HFFc6 (cell line): ENCODE measurements at regions not wholly inside any gene's neighbourhood (a gene's known extent, or its start where the extent isn't known, plus 50 kb on each side); places are given as distances from the start of the nearest gene placed in this dataset.

Experiments used
- DNase-seq: peaks from one replicate; pipeline ENCODE4 v3.0.0-alpha.2; 2018
- H3K27ac Mint-ChIP-seq: 2 replicates; pipeline ENCODE4 v1.8.0; 2020; ENCODE audit warnings: mild to moderate bottlenecking, mixed read lengths
- H3K27me3 Mint-ChIP-seq: 2 replicates; pipeline ENCODE4 v1.8.0; 2021; ENCODE audit warnings: mild to moderate bottlenecking, moderate library complexity, mixed read lengths; ENCODE audit not compliant: insufficient read depth
- H3K36me3 Mint-ChIP-seq: 2 replicates; pipeline ENCODE4 v1.8.0; 2021; ENCODE audit warnings: low read depth, mixed read lengths
- H3K4me1 Mint-ChIP-seq: 2 replicates; pipeline ENCODE4 v1.8.0; 2020; ENCODE audit warnings: low read depth, mixed read lengths
- H3K4me3 Mint-ChIP-seq: 2 replicates; pipeline ENCODE4 v1.8.0; 2020; ENCODE audit warnings: mild to moderate bottlenecking, moderate library complexity, mixed read lengths
- H3K9me3 Mint-ChIP-seq: 2 replicates; pipeline ENCODE4 v1.8.0; 2020; ENCODE audit warnings: mild to moderate bottlenecking, mixed read lengths
- CTCF ChIP-seq: fragments of 200-600 bp; sonication (generic); IDR thresholded peaks from 2 replicates; pipeline ENCODE4 v1.5.0; 2021; ENCODE audit warnings: antibody characterized with exemption, mild to moderate bottlenecking

- Mint-ChIP-seq H3K4me1 (peaks cover 11% of the 10 kb centered on the region), H3K36me3 (no peaks in the 10 kb centered on the region), H3K9me3 (no peaks in the 10 kb centered on the region), H3K27me3 (no peaks in the 10 kb centered on the region), H3K4me3 (no peak overlapping the region), H3K27ac (no peak overlapping the region)
- DNase-seq: no peak
- TF ChIP-seq CTCF: no peak
Measured at GRCh38 chr12:67759829-67760228, 111.3 kb downstream of the DYRK2 start.

GRCh38 chr12:67760586-67761275, 112.2 kb downstream of the DYRK2 start:
- Mint-ChIP-seq H3K9me3 (no peaks in the 10 kb centered on the region), H3K4me3 (no peak overlapping the region), H3K4me1 (peaks cover 11% of the 10 kb centered on the region), H3K27ac (no peak overlapping the region), H3K36me3 (no peaks in the 10 kb centered on the region), H3K27me3 (no peaks in the 10 kb centered on the region)
- TF ChIP-seq CTCF: no peak
- no peak for DNase-seq

- H3K27ac Mint-ChIP-seq: no peak overlapping the region
- no peak for DNase-seq
- H3K4me1 Mint-ChIP-seq: peaks cover 11% of the 10 kb centered on the region
- no peak for TF ChIP-seq CTCF
- no peak overlapping the region for H3K4me3 Mint-ChIP-seq
- no peaks in the 10 kb centered on the region for H3K9me3 Mint-ChIP-seq
- no peaks in the 10 kb centered on the region for H3K36me3 Mint-ChIP-seq
- no peaks in the 10 kb centered on the region for H3K27me3 Mint-ChIP-seq
Measured at GRCh38 chr12:67761566-67761965, 113.0 kb downstream of the DYRK2 start.

GRCh38 chr12:67764055-67764454, 115.5 kb downstream of the DYRK2 start:
- no peak for DNase-seq
- H3K4me1 Mint-ChIP-seq: peaks cover 11% of the 10 kb centered on the region
- no peak for TF ChIP-seq CTCF
- no peaks in the 10 kb centered on the region for H3K9me3 Mint-ChIP-seq
- no peaks in the 10 kb centered on the region for H3K27me3 Mint-ChIP-seq
- no peak overlapping the region for H3K4me3 Mint-ChIP-seq
- H3K27ac Mint-ChIP-seq: no peak overlapping the region
- no peaks in the 10 kb centered on the region for H3K36me3 Mint-ChIP-seq

GRCh38 chr12:67764946-67765619, 116.5 kb downstream of the DYRK2 start:
- DNase-seq: no peak
- H3K36me3 Mint-ChIP-seq: no peaks in the 10 kb centered on the region
- H3K4me1 Mint-ChIP-seq: peaks cover 8% of the 10 kb centered on the region
- TF ChIP-seq CTCF: no peak
- H3K4me3 Mint-ChIP-seq: no peak overlapping the region
- no peak overlapping the region for H3K27ac Mint-ChIP-seq
- H3K9me3 Mint-ChIP-seq: no peaks in the 10 kb centered on the region
- no peaks in the 10 kb centered on the region for H3K27me3 Mint-ChIP-seq
